ENCODE measurements at regions not wholly inside any gene's neighbourhood (a gene's known extent, or its start where the extent isn't known, plus 50 kb on each side); places are given as distances from the start of the nearest gene placed in this dataset.

- TF ChIP-seq JUND (IDR thresholded peaks at IDR 0.05; ENCODE audit: low read depth) = no peak
- in situ Hi-C loops (cut with HindIII; ENCODE audit: low pct_unique_long_range_greater_than_20kb, low sequenced_read_pairs) = no loop called here
- DNase-seq (ENCODE audit: low read depth in 1 of 2, low spot score in 1 of 2) = no peak
Observed at GRCh38 chr2:160905862-160906261, 254.4 kb upstream of the TANK start.

DNA sequence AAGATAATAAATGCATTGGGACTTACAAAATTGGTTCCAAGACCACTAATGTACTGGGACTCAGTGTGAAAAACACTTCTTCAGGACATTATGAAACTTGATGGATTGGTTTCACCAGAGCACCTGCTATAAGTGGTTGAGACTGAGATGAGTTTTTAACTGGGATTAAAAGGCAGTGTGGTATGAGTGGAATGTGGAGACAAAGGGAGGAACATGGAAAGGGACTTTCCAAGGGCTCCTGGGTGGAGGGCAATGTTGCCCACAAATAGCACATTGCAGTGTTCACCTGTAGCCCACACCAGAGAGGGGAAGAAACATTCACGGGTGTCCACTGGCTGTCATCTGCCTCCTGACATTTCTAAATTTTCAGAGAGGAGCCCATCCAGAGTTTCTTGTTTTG, 253.3 kb upstream of the TANK start:
- no peak for DNase-seq (ENCODE audit: low read depth in 1 of 2, low spot score in 1 of 2)
- in situ Hi-C loops (cut with HindIII; ENCODE audit: low pct_unique_long_range_greater_than_20kb, low sequenced_read_pairs) = no loop called here
- TF ChIP-seq JUND (IDR thresholded peaks at IDR 0.05; ENCODE audit: low read depth) = no peak

DNA sequence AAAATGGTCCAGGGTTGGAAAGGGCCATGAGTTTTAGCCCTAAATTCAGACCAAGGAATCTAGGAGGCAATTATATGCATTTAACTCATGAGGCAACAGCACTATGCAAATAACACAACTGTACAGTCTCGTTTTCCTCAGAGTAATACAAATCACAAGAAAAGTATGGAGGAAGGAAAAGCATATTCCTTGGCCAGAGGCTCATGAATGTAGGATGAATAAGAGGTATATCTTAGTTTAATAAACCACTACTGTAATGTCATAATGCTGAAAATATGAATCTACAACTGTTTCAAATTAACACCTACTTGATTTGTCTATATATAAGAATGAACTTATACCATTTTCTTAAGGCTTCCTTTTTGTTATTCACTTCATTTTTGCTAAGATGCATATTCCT, 252.5 kb upstream of the TANK start:
- no peak for TF ChIP-seq JUND (IDR thresholded peaks at IDR 0.05; ENCODE audit: low read depth)
- in situ Hi-C loops (cut with HindIII; ENCODE audit: low pct_unique_long_range_greater_than_20kb, low sequenced_read_pairs) = no loop called here
- DNase-seq (ENCODE audit: low read depth in 1 of 2, low spot score in 1 of 2) = no peak

DNA sequence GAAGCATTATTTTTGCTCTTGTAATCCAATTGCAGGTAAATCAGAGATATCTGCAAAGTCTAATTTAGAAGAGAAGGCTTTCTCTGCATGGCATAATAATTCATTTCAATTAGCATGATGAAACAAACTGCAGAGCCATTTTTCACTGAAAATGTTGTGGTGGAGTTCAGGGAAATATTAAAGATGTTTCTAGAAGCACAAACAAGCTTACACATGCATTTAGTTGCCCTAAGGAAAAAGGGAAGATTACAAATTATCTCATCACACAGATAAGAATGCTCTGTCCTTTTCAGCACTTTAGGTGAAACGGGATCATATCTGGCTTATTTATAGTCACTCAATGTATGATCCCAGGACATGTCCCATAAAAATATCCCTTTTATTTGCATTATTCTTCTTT, 252.1 kb upstream of the TANK start:
- no peak for TF ChIP-seq JUND (IDR thresholded peaks at IDR 0.05; ENCODE audit: low read depth)
- in situ Hi-C loops (cut with HindIII; ENCODE audit: low pct_unique_long_range_greater_than_20kb, low sequenced_read_pairs) = no loop called here
- DNase-seq (ENCODE audit: low read depth in 1 of 2, low spot score in 1 of 2) = no peak

GRCh38 chr2:160909781-160910242, 250.4 kb upstream of the TANK start:
- no peak for DNase-seq (ENCODE audit: low read depth in 1 of 2, low spot score in 1 of 2)
- no peak for TF ChIP-seq JUND (IDR thresholded peaks at IDR 0.05; ENCODE audit: low read depth)
- in situ Hi-C loops (cut with HindIII; ENCODE audit: low pct_unique_long_range_greater_than_20kb, low sequenced_read_pairs) = no loop called here

- in situ Hi-C loops (cut with HindIII; ENCODE audit: low pct_unique_long_range_greater_than_20kb, low sequenced_read_pairs) = no loop called here
Observed at GRCh38 chr2:160910681-160911080, 249.5 kb upstream of the TANK start.

GRCh38 chr2:160911258-160911657, 249.0 kb upstream of the TANK start:
- no peak for DNase-seq (ENCODE audit: low read depth in 1 of 2, low spot score in 1 of 2)
- no peak for TF ChIP-seq JUND (IDR thresholded peaks at IDR 0.05; ENCODE audit: low read depth)
- in situ Hi-C loops (cut with HindIII; ENCODE audit: low pct_unique_long_range_greater_than_20kb, low sequenced_read_pairs) = no loop called here

More at GRCh38 chr2:160910681-160911080, 249.5 kb upstream of the TANK start:
- TF ChIP-seq JUND (IDR thresholded peaks at IDR 0.05; ENCODE audit: low read depth) = no peak
- no peak for DNase-seq (ENCODE audit: low read depth in 1 of 2, low spot score in 1 of 2)

GRCh38 chr2:160912276-160912675, 248.0 kb upstream of the TANK start:
- no peak for TF ChIP-seq JUND (IDR thresholded peaks at IDR 0.05; ENCODE audit: low read depth)
- DNase-seq (ENCODE audit: low read depth in 1 of 2, low spot score in 1 of 2) = no peak
- in situ Hi-C loops (cut with HindIII; ENCODE audit: low pct_unique_long_range_greater_than_20kb, low sequenced_read_pairs) = no loop called here

GRCh38 chr2:160913323-160913722, 246.9 kb upstream of the TANK start:
- TF ChIP-seq JUND (IDR thresholded peaks at IDR 0.05; ENCODE audit: low read depth) = no peak
- DNase-seq (ENCODE audit: low read depth in 1 of 2, low spot score in 1 of 2) = no peak
- in situ Hi-C loops (cut with HindIII; ENCODE audit: low pct_unique_long_range_greater_than_20kb, low sequenced_read_pairs) = no loop called here

DNA sequence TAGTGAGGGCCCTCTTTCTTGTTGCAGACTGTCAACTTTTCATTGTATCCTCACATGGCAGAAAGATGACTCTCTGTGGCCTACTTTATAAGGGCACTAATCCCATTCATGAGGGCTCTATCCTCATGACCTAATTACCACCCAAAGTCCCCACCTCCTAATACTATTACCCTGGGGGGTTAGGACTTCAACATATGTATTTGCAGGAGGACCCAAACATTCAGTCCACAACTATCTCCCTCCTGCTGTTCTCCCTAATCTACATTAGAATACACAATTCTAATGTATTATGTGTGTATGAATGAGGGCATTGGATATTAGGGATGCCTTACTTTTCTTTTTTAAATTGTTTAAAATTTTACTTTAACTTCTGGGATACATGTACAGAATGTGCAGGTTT, 246.0 kb upstream of the TANK start:
- DNase-seq (ENCODE audit: low read depth in 1 of 2, low spot score in 1 of 2) = no peak
- TF ChIP-seq JUND (IDR thresholded peaks at IDR 0.05; ENCODE audit: low read depth) = no peak
- in situ Hi-C loops (cut with HindIII; ENCODE audit: low pct_unique_long_range_greater_than_20kb, low sequenced_read_pairs) = no loop called here

- no peak for DNase-seq (ENCODE audit: low read depth in 1 of 2, low spot score in 1 of 2)
- TF ChIP-seq JUND (IDR thresholded peaks at IDR 0.05; ENCODE audit: low read depth) = no peak
- in situ Hi-C loops (cut with HindIII; ENCODE audit: low pct_unique_long_range_greater_than_20kb, low sequenced_read_pairs) = no loop called here
Observed at GRCh38 chr2:160916300-160916699, 243.9 kb upstream of the TANK start.

- no peak for TF ChIP-seq JUND (IDR thresholded peaks at IDR 0.05; ENCODE audit: low read depth)
- DNase-seq (ENCODE audit: low read depth in 1 of 2, low spot score in 1 of 2) = no peak
- in situ Hi-C loops (cut with HindIII; ENCODE audit: low pct_unique_long_range_greater_than_20kb, low sequenced_read_pairs) = no loop called here
Observed at GRCh38 chr2:160917850-160918249, 242.4 kb upstream of the TANK start.

DNA sequence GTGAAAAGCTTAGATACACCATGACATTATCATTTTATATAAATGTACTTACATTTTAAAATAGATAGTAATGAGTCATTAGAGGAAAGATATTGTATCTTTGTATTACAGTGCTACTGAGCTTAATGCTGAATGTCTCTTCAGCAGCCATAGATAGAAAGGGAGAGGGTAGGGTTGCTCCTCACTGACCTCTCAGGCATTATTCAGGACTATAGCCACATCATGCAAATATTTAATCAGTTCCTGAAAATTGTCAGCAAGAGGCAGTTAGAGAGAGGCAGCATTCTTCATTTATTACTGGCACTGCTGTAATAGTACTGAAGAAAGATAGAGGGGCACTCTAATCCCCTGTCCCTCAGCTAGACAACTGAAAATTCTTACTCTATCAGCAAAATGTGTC, 242.0 kb upstream of the TANK start:
- in situ Hi-C loops (cut with HindIII; ENCODE audit: low pct_unique_long_range_greater_than_20kb, low sequenced_read_pairs) = no loop called here
- no peak for DNase-seq (ENCODE audit: low read depth in 1 of 2, low spot score in 1 of 2)
- TF ChIP-seq JUND (IDR thresholded peaks at IDR 0.05; ENCODE audit: low read depth) = no peak

GRCh38 chr2:160918906-160919503, 241.2 kb upstream of the TANK start:
- DNase-seq (ENCODE audit: low read depth in 1 of 2, low spot score in 1 of 2) = peak; percentile 7 to 68
- no peak for TF ChIP-seq JUND (IDR thresholded peaks at IDR 0.05; ENCODE audit: low read depth)
- in situ Hi-C loops (cut with HindIII; ENCODE audit: low pct_unique_long_range_greater_than_20kb, low sequenced_read_pairs) = no loop called here

Measured in T47D (cell line).